TTC549 (cell line): ENCODE measurements at regions not wholly inside any gene's neighbourhood (a gene's known extent, or its start where the extent isn't known, plus 50 kb on each side); places are given as distances from the start of the nearest gene placed in this dataset.
"Not testable (repeated sequence)": the region's sequence is repeated elsewhere in the genome, so short reads cannot be mapped to it uniquely, and the experiment has no call there.

Source experiments
- FAIRE-seq: peaks from 2 replicates; lab custom pipeline; 2012; peaks lifted over from hg19 to GRCh38; lab: Jason Lieb, UNC

- no peak for FAIRE-seq
Measured at GRCh38 chr1:98575955-98576354, 85.6 kb upstream of the SNX7 start.

GRCh38 chr1:98565951-98566350 lies 95.6 kb upstream of the SNX7 start:
- no peak for FAIRE-seq

- FAIRE-seq: no peak
Measured at GRCh38 chr1:98559291-98559690, 102.2 kb upstream of the SNX7 start.

- FAIRE-seq: no peak
Measured at GRCh38 chr1:98557895-98558294, 103.6 kb upstream of the SNX7 start.

GRCh38 chr1:98556521-98557158 lies 104.9 kb upstream of the SNX7 start:
- no peak for FAIRE-seq

GRCh38 chr1:98555814-98556213 lies 105.7 kb upstream of the SNX7 start:
- FAIRE-seq: no peak

DNA sequence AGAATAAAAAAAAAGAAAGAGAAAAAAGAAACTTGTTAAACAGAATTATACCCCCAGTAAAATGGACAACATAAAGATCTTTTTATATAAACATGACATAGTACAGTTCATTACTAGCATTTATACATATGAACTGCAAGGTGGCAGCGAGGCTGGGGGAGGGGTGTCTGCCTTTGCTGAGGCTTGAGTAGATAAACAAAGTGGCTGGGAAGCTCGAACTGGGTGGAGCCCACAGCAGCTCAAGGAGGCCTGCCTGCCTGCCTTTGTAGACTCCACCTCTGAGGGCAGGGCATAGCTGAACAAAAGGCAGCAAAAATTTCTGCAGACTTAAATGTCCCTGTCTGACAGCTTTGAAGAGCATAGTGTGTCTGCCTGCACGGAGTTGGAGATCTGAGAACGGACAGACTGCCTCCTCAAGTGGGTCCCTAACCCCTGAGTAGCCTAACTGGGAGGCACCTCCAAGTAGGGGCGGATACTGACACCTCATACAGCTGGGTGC lies 108.9 kb upstream of the SNX7 start:
- not testable (repeated sequence) for FAIRE-seq

DNA sequence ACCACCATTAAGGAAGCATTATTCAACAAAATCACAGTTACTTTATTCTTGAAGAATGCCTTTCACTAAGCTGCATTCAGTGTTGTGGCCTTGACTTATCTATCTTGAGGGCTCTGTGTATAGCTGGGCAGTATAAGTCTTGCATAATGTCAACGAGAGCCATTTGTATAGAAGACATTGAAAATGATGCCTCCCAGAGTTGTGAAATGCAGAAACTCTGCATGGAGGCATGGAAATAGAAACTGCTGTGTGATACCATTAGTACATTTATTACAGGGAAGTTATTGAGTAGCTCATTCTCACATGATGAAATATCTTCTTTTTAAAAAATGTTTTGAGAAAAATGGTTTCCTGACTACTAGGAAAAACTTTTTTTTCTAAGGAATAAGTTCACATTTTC lies 111.4 kb upstream of the SNX7 start:
- FAIRE-seq: no peak

DNA sequence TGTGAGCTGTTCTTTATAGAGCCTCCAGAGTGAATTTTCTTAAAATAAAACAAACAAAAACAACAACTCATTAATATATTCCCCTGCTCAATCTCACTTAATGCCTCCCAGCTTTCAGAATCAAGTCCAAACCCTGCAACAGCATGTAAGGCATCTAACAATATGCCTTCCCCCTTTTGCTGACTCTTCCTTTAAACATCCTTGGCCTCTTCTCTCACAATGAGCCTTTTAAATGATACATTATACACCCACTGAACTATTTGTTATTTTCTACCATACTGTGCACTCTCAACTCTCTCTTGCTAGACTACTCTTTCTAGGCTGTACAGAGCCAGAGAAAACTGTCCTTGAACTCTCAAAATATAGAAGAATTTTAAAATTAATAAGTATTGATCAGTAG lies 115.2 kb upstream of the SNX7 start:
- no peak for FAIRE-seq

DNA sequence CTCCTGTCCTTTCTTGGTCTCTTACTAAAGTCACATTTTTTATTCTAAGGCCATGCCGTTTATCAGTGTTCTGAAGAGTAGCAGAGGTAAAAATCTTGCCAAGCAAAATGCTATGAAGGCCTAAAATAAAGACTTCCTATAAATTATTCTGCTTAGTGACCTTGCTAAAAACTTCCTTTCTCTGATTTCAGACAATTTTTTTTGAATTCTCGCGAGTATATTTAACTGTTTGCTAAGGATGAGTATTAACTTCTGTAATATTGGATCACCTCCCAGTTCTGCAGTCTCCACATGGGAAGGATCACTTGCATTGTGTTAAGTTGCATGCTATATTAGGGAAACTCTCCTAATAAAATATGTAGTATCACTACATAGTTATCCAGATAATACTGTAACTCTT lies 123.4 kb upstream of the SNX7 start:
- no peak for FAIRE-seq

DNA sequence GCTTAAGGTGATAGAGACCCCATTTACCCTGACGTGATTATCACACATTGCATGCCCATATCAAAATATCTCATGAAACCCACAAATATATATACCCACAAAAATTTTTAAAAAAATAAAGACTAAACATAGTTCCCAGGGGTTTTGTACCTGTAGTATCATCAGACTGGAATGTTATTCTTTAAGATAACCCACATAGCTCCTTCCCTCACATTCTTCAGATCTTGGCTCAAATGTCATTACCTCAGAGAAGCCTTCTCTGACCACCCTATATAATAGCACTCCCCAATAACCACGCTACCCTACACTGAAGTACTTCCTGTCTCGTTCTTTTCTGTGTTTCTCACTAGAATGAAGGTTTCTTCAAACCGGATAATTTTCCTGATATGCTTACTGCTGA lies 138.3 kb upstream of the SNX7 start:
- no peak for FAIRE-seq

DNA sequence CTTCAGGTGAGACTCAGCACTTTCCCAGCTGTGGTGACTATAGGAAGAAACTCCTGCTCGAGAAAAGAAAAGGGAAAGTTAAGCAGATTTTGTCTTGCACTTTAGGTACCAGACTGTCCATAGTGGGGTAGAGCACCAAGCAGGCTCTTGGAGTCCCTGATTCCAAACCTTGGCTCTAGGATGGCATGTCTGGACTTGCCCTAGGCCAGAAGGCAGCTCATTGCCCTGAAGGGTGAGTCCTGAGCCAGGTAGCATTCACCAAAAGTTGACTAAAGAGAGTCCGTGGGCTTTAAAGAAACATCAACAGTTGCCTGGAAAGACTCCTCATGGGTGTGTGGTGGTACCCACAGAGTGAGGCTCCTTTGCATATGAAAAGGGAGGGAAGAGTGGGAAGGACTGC lies 145.2 kb upstream of the SNX7 start:
- no peak for FAIRE-seq

DNA sequence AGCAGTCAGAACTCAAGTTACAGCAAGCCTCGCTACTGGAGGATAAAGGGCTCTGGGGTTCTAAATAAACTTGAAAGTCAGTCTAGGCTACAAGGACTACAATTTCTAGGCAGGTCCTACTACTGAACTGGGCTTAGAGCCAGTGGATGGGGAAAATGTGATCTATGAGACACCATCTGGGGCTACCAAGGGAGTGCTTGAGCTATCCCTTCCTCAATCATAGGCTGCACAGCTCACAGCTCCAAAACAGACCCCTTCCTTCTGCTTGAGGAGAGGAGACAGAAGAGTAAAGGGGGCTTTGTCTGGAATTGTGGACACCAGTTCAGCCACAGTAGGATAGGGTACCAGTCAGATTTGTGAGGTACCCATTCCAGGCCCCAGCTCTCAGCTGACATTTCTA lies 145.8 kb upstream of the SNX7 start:
- FAIRE-seq: no peak

- not testable (repeated sequence) for FAIRE-seq
Measured at GRCh38 chr1:98512216-98512615, 149.3 kb upstream of the SNX7 start.

DNA sequence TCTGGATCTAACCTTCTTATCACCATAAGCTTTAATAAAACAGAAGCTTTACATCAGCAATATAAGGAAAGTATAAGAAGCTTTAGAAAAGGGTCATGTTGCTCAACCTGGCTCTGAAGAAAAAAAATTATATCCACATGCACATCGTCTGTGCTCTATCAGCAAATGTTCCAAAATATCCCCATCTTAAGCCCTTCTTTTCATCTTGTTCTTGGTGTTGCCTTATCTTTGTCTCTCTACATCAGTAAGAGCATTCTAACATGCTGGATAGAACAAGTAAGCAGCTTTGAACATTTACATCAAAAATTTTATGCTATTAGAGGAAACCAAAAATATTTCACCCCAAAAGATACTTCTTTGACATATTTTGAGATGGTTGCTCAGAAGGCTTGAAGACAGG lies 157.8 kb upstream of the SNX7 start:
- FAIRE-seq: no peak

DNA sequence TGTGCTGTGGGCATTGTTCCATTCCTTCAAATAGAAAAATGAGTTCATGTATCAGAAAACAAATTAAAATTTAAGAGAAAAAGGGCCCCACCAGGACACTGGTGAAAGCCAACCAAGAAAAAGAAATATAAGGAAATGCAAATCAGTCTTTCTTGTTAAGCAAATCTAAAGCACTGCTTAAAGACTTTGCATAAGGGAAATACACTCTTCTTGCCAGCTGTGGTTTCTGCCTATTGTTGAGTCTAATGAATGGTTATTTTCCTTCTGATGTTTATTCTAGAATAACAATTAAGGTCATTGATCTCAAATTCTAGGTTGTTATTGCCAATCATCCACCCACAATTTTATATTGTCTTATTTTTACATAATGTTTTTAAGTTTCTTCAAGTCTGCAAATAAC lies 158.6 kb upstream of the SNX7 start:
- FAIRE-seq: no peak

GRCh38 chr1:98500324-98500723 lies 161.2 kb upstream of the SNX7 start:
- no peak for FAIRE-seq

GRCh38 chr1:98498651-98499050 lies 162.9 kb upstream of the SNX7 start:
- no peak for FAIRE-seq

GRCh38 chr1:98497497-98497896 lies 164.0 kb upstream of the SNX7 start:
- no peak for FAIRE-seq

- FAIRE-seq: no peak
Measured at GRCh38 chr1:98496256-98496995, 165.1 kb upstream of the SNX7 start.

DNA sequence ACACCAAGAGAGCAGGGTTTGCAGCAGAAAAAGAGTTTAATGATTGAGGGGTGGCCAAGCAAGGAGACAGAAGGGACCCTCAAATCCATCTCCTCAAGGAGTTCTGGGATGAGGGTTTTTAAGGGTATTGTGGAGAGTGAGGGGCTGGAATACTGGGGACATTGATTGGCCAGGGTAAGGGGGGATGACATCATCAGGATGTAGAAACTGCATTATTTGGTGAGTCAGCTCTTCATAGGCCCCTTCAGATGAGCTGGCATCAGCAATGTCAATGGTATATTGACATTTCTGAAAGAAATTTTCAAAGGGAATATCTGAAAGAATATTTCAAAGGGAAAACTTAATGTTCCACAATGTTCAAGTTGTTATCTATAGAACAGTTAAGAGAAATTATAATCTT lies 168.1 kb upstream of the SNX7 start:
- no peak for FAIRE-seq

DNA sequence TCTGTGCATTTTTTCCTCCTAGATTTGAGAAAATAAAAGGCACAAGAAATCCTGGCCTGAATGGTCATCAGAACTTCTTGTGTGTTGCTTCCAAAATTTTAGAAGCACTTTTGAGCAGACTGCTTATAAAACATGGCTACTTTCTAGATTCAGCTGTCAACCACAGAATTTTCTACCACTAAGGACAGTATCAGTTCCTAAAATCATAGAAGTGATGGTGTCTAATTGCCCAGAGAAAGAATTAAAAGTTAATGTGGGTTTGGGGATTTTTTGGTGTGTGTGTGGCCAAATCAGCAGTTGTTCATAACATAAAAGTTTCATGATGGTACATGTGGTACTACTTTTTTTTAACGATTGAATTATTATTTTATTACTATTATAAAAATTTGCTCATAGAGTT lies 171.4 kb upstream of the SNX7 start:
- no peak for FAIRE-seq

- no peak for FAIRE-seq
Measured at GRCh38 chr1:98487620-98488019, 173.9 kb upstream of the SNX7 start.

DNA sequence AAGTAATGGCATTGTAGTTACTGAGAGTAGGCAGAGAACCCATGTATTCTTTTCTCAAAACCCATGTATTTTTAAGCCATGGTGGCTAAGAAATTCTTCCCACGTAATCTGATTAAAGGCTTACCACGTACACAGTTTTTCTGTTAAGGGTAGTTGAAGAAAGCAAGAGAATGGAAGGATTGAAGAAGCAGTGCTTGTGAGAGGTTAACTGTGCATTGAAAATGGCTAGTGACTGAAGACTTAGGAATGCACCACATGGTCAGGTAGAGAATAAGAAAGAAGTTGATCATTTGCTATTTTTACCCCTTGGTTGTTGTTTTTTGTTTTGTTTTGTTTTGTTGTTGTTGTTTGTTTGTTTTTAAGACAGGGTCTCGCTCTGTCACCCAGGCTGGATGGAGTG lies 178.9 kb upstream of the SNX7 start:
- FAIRE-seq: no peak
